SH-SY5Y (cell line): ENCODE measurements at regions not wholly inside any gene's neighbourhood (a gene's known extent, or its start where the extent isn't known, plus 50 kb on each side); places are given as distances from the start of the nearest gene placed in this dataset.

Source experiments
- GATA2 ChIP-seq: IDR thresholded peaks from 2 replicates; pipeline ENCODE4 v1.6.1; 2011; ENCODE audit warnings: mild to moderate bottlenecking, low read depth, low read length
- GATA3 ChIP-seq: IDR thresholded peaks from 2 replicates; pipeline ENCODE4 v1.6.1; 2011; ENCODE audit warnings: low read depth, mild to moderate bottlenecking, low read length, moderate library complexity

DNA sequence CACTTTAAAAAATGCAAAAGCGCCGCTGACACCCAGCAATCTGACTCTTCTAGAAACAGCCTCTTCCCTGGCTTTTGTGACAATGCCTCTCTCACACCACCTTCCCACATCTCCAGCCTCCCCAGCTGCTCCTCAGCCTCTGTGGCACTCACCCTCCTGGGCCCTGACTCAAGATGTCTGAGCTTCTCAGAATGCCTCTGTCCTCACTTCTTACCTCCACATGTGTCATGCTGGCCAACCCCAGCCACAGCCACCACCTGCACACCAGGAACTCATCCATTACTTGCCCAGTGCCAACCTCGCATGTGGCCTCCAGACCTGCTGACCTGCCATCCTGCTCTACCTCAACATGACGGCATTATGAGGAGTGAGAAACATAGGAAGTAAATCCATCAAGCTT, 249.8 kb upstream of the RAB6C start:
- TF ChIP-seq GATA3 = no peak
- TF ChIP-seq GATA2 = no peak
